HL-60/S4 (cell line): ENCODE measurements at regions not wholly inside any gene's neighbourhood (a gene's known extent, or its start where the extent isn't known, plus 50 kb on each side); places are given as distances from the start of the nearest gene placed in this dataset.

Experiments used
- in situ Hi-C: fragments of 300-500 bp; cut with MboI; formaldehyde crosslinking; loops from 2 replicates; pipeline ENCODE4 v1.14.3; 2022; ENCODE audit warnings: low sequenced_read_pairs

DNA sequence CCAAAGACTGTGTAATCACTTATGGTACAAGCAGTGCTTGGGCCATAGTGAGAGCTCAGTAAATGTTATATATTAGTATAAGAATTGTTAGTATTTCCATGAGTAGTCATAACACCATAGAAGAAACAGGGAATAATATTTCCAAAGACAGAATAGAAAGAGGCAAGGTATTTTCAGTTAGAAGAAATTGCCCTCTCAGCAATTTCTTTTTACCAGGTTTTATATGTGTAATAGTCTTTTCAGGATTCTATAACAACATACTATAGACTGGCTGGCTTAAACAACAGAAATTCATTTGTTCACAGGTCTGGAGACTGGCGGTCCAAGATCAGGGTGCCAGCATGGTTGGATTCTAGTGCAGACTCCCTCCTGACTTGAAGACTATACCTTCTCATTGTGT is 485.7 kb downstream of the FOXO1 start:
- in situ Hi-C loops, result no loop called here

DNA sequence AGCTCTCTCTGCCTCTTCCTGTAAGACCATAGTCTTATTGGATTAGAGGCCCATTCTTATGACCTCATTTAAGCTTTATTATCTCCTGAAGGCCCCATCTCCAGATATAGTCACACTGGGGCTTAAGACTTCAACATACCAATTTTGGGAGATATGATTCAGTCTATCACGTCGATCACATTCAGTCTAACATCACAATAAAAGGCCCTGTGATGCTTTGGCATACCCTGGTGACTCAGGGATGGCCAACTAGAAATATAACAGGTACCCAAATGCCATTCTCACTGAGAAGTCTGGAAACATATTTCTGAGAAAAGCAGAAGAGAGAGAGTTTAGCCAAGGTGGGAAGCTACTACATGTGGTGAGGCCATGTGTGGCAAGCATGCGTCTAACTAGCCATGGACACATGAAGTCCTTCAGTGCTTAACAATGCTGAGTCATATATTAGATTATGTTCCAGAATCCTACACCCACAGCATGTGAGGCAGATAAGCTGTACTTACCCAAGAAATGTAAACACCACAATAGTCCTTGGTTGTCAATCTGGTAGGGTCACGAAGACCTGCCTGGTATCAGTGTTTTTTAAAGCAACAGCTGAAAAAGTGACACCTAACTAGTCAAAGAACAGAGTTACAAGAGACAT is 485.1 kb downstream of the FOXO1 start:
- in situ Hi-C loops, result no loop called here

DNA sequence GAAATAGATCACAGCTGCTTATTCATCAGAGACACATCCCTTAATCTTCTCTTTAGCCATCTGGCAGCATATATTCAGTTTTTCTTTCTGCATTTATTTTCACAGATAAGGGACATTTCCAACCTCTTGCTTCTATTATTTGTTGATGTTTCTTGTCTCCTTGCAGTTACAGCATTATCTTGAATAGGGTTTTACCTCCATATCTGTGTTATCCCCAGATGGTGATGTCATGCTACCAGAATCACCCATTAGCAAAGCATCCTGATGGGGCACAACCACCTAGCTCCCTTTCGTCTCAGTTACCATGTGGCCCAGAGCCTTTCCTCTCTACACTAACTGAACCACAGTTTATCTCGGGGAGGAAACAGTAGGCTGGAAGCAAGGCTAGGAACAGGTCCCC is 483.9 kb downstream of the FOXO1 start:
- in situ Hi-C loops, result no loop called here

DNA sequence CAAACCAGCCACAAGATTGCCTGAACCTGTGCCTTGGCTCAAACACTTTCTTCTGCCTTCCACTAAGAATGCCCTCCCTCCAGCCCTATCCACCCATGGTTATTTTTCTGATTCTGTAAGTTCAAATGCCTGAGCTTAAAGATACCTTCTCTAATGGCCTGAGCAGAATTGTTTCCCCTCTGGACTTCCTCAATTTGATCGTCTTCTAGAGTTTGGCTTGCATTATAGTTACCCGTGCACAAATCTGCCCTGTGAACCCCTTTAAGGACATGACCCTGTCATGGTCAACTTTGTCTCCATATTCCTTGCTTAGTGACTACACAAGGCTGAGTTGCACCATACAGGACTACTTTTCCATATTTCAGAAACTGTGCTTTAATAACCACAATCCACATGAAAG is 481.0 kb downstream of the FOXO1 start:
- in situ Hi-C loops, result no loop called here

DNA sequence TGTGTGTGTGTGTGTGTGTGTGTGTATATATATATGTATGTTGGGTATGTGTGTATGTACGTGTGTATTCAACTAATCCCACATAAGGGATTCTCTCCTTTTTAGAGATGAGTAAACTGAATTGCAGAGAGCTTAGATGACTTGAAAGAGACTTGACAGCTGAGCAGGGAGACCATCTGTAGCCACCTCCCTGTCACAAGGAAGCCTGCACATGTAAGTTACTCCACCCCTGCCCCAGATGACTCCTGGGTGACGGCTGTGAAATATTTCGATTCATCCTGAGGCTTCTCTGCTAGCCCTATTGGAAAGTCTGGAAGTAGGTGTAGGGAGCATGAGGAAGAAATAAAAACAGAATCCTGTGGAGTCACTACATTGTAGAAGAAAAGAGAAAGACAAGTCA is 480.4 kb downstream of the FOXO1 start:
- in situ Hi-C loops, result no loop called here

DNA sequence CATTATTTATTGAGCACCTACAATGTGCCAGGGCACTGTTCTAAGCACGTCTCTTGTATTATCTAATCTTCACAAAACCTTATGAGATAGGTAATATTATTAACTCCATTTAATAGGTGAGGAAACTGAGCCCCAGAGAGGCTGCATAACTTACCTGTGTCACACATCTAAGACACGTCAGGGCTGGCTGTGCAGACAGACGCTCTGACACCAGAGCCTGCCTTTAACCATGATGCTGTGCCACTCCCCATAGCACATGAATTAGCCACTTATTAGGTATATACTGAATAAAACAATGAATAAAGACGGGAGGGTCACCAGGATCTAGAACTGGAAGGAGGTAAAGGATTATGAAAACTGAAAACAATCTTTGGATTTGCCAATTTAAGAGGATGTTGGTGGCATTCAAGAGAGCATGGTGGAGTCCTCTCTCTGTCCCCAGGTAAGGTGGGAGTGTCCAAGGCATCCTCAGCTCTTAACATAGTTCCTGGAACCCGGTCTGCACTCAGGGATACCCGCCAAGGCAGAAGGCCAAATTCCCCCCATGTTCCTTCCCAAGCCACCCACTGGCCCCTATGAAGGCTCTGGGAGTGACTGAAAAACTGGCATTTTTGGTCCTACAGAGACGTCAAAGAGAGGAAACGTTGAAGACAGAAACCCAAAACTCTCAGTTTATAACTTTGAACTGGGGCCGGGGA is 479.7 kb downstream of the FOXO1 start:
- in situ Hi-C loops, result no loop called here

DNA sequence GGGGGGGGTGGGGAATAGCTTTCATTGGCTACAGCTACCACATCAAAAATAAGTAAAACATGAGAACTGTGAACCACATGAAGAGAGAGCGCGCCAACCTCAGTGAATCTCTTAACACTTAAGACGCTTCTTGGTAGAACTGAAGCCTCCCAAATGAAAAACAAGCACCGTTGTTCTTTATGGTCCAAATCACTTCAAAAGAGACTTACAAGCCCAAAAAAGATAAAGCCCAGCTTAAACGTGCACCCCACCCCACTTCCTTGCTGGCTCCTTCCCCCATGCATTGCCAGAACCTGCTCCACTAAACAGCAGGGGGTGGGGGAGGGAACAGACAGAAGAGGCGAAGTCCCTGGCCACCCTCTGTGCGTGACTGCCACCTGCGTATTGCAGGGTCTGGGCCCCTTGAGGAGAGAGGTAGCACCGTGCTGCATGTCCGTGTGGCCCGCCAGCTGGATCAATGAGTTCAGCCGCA is 479.1 kb downstream of the FOXO1 start:
- in situ Hi-C loops, result no loop called here

DNA sequence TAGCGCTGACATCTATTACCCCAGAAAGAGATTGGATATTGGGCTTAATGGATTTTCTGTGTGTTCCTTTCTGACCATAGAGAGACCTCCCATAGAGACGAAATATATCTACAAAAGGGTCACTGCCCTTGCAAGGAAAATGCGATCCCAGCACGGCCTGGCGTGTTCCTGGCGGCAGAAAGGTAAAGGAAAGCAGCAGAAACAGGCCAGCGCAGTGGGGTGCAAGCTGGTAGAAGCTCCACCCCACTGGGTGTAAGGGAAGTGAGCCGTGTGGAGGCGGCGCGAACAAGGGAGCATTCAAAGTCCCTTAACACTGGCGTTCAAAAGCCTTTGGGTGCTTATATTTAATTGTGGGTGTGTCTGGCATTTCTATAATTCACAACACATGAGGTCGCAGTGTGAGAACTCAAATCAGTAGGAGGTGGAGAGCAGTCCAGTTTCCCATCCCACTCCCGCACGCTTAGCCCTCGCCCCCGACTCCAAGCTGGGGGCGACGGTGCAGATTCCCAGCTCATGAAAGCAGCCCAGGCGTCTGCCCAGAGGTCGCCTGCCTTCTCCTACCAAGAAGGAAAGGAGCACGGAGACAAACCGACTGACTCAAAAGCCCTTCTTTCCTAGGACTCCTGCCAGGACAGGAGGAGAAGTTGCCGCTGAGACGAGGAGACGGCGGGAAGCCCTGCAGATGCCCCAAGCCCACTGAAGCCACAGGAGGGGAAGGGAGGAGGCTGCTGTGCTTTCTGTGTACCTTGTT is 478.4 kb downstream of the FOXO1 start:
- in situ Hi-C loops, result no loop called here

DNA sequence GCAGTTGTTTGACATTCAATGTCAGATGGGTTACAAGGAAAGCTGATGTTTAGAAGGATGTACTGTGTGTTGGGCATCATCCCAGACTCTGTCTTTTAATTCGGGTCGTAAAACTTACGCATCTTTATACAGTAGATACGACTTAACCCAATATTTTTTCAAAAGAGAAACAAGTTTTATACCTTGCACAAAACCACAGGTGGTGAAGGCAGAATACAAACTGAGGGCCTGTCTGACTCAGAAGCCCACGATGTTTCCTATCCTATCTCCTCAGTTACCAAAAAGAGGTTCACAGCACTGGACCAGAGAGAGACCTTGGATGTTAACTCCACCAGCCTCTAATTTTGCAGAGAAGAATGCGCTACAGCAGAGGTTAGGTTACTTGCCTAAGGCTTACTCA is 477.0 kb downstream of the FOXO1 start:
- in situ Hi-C loops, result no loop called here

DNA sequence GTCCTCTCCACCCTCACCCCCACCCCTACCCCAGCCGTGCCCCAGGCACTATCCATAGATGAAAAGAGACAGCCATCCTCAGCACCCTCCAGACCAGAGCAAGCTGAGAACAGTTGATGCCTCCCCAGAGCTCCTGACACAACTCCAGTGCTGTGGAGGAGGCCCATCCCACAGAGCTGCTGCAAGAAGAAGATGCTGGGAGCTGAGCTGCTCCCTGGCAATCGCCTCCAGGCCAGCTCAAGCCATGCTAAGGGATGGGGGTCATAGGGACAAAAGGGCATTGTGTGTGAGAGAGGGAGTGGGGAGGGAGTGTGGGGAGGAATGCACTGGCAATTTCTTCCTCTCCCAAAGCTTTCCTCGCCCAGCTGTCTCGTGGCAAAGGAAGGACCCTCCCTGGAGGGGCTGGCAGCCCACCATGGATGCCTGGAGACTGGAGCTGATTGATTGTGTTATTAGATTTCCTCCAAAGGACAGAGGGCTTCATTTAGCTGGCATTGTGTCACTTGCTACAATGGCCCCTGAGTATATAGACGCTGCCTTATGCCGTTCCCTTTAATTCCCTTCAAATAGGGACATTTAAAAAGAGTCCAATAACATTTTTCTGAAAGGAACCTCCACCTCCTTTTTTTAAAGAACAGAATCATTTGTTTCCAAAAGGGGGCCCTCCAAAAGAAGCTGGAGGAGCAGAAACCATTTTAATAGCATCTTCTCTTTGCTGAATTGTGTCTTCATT is 476.4 kb downstream of the FOXO1 start:
- in situ Hi-C loops, result no loop called here

DNA sequence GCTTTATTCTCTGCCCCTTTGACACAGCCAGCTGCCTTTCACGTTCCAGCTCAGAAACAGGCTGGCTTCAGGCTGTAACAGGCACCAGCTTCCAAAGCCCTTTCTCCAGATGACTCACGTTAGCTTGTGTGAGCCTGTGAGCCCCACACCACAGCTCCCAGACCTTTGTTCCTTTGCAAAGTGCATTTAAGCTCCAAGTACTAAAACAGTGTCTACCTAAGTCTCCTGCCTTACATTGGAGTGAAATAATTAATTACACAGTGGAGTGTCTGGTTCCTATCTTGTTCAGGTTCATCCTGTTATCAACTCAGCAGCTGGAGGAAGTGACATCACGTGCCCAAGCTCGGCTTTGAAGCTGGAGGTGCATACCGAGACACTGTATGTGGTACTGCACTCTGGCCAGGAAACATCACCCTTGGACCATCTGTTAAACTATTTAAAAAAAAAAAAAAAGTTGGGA is 475.8 kb downstream of the FOXO1 start:
- in situ Hi-C loops, result no loop called here

DNA sequence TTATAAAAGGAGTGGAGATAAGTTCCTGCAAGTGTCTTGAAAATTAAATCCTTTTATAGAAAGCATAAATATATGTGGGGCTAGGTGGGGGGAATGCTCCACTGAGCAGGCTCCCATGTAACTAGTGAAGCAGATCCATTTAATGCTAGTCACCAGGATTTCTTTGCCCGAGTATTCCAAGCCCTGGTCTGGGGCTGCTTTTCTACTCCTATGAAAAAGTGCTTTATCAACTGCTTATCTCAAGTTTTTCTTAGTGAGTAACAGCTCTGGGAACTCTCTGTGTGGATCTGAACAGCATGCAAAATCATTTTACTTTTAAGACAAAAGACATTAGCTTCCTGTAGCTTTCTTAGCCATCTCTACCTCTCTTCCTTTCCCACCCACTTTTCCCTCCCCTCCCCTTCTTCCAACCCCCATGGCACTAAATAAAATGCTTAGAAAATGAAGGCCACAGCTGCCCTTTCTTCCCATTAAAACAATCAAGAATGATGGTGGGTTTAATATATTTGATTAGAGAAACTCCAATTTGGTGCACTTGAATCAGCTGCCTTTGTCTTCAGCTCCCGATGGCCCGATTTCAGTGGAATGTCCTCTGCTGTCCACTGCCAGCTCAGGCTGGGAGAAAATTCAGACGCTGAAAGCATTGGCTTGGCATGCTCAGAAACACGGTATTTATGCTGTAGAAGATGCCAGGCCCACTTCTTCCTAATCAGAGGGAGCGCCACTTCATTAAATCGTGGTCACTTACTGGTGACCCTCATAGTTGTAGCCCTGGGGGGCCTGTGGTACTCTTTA is 475.1 kb downstream of the FOXO1 start:
- in situ Hi-C loops, result no loop called here

DNA sequence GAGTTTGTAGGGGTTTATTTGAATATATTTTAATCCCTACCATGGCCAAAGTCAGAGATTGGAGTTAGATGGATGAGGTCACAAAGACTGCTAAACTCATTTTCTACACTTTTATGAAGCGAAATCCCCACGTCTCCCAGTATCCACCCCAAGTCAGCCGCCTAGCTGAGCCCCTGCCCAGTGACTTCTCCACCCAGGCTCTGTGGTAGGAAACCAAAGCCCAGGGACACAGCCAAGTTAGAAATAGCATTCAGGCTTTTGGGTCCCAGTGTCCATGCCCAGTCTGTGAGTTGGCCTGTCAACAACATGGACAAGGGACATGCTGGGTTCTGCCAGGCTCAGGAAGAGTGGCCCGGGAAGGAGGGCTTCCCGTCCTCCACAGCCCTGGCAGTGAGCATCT is 474.0 kb downstream of the FOXO1 start:
- in situ Hi-C loops, result no loop called here

DNA sequence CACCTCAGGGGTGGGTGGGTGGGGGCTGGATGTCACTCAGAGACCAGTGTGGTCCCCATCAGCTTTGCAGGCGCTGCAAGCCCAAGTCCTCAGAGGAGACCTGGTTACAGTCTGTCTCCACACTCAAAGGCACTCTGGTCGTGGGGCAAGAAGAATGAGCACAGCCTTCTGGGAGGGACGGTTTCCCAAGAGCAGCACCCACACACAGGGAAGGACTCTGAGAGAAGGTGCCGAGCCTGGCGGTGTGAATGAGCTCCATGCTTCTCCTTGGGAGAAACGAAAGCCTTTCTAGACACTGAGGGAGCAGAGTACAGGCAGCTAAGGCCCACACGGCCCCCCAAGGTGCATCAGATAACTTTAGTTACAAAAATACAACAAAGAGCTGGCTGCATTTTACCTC is 473.6 kb downstream of the FOXO1 start:
- in situ Hi-C loops, result no loop called here

DNA sequence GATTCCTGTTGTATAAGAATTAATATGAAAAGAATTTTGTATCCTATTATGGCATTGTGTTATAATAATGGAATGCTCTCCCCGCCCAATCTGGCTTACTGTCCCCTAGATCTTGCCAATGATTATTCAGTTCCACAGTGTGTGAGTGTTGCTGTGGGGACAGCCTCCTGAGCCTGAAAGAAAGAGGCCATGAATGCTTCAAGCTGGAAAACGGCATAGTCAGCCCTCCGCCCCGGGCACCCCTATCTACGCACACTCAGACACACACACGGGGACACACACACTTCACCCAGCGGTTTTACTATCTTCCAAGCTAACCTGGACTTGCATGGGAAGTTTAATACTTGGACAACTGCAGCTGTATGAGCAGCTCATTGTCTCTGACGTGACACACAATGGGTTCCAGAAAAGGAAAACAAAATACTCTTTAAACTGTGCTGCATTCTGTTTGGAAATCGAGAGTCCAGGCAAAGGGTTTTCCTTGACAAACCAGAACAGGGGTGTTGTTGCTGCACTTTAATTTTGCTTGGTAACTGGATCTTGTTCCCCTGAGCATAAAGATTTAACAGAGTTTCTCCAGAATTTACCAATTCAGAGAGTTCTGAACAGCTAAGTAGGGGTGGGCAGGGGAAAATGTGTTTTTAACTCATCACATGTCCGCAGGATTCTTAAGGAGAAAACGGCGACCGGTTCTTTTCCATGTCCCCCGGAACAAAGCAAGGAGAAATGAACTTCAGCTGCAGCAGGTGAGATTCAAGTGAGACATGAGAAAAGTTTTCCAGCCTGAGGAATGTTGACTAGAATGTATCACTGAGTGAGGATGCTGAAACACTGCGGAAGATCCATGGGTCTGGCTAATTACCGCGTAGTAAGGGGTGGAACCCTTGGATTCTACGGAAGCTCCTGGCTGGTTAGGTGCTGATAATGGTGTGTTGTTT is 472.9 kb downstream of the FOXO1 start:
- in situ Hi-C loops, result no loop called here

DNA sequence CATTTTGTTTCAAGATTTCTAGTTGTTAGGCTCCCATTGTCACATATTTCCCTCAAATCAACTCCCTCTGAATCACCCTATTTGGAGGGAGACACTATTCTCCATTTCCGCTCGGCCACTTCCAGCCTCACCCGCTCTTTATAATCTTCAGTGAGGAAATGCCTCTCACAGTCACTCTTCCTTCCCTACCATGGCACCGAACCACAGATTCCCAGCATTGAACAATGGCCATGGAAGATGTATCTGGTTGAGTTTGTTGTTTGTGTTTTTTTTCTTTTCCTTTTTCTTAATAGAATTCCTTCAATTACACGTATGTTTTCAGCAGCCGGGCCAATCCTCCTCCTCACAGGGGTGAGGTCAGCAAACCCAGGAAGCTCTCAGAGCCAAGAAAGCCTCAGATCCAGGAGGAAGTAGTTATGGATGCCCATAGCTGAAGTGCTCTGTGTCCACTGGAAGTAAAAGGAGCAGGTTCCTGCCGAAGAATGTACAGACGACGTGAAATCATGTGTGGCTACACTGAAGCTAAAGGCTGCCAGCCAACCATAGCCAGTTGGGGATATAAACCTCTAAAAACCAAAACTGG is 472.1 kb downstream of the FOXO1 start:
- in situ Hi-C loops, result no loop called here

DNA sequence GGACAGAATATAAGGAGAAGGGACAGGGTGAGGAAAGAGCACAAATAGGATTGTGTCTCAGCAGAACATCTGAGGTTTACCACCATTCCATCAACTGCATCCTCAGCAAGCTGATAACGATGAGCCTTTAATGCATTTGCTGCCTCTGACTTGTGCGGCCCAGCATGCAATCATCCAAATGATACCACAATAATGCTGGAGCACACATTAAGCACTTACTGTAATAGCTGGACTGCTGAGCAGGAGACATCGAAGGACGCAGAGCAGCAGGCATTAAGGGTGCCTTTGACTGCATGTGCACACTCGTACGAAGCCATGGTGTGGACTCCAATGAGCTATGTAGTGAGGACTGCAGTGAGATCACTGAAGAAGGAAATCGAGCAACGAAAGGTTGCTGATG is 469.4 kb downstream of the FOXO1 start:
- in situ Hi-C loops, result no loop called here

DNA sequence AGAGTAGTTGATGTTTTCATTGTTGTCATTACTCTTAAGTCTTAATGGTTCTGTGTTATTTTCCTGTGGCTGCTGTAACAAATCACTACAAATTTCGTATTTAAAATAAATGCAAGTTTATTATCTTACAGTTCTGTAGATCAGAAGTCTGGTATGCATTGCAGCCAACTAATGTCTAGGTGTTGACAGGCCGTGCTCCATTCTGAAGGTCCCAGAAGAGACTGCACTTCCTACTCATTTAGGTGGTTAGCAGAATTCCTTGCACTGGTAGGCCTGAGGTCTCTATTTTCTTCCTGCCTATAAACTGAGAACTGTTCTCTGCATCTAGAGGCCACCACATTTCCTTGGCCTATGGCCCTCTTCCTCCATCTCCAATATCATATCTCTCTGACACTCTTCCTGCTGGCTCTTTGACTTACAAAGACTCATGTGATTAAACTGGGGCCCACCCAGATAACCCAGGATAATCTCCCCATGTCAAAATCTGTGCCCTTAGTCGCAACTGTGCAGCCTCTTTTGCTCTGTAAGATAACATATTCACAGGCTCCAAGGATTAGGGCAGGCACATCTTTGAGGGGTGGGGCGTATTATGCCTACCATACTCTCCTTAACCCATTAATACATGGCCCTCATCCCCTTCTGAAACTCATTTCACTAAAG is 468.4 kb downstream of the FOXO1 start:
- in situ Hi-C loops, result no loop called here
